Skeletal muscle satellite cell (primary cell): ENCODE measurements at regions not wholly inside any gene's neighbourhood (a gene's known extent, or its start where the extent isn't known, plus 50 kb on each side); places are given as distances from the start of the nearest gene placed in this dataset.
"Not testable (repeated sequence)": the region's sequence is repeated elsewhere in the genome, so short reads cannot be mapped to it uniquely, and the experiment has no call there.

Source experiments
- H3K27me3 ChIP-seq: 2 replicates; pipeline ENCODE4 v1.7.0; 2013; ENCODE audit warnings: low read length; ENCODE audit not compliant: control insufficient read depth, insufficient read depth
- H3K36me3 ChIP-seq: 2 replicates; pipeline ENCODE4 v1.7.0; 2013; ENCODE audit warnings: mild to moderate bottlenecking, control low read depth, low read length; ENCODE audit not compliant: insufficient read depth
- H3K4me1 ChIP-seq: 2 replicates; pipeline ENCODE4 v1.7.0; 2013; ENCODE audit warnings: low read length; ENCODE audit not compliant: control insufficient read depth, insufficient read depth
- H3K4me2 ChIP-seq: 2 replicates; pipeline ENCODE4 v1.7.0; 2013; ENCODE audit warnings: mild to moderate bottlenecking, low read length
- H3K4me3 ChIP-seq: 2 replicates; pipeline ENCODE4 v1.7.0; 2013; ENCODE audit warnings: low read length
- H3K9ac ChIP-seq: 2 replicates; pipeline ENCODE4 v1.7.0; 2013; ENCODE audit warnings: mild to moderate bottlenecking, low read depth, low read length, moderate library complexity
- H3K9me3 ChIP-seq: replicated peaks from 2 replicates; pipeline ENCODE4 v1.7.0; 2013; ENCODE audit warnings: mild to moderate bottlenecking, control low read depth, low read length

- no peak overlapping the region for H3K4me2 ChIP-seq
- H3K27me3 ChIP-seq: no peaks in the 10 kb centered on the region
- H3K4me3 ChIP-seq: no peak overlapping the region
- H3K9ac ChIP-seq: no peak overlapping the region
- H3K9me3 ChIP-seq: peaks cover 17% of the 10 kb centered on the region
- H3K4me1 ChIP-seq: no peaks in the 10 kb centered on the region
- no peaks in the 10 kb centered on the region for H3K36me3 ChIP-seq
Observed at GRCh38 chr2:185510060-185510459, 228.5 kb upstream of the FSIP2 start.

- no peak overlapping the region for H3K9ac ChIP-seq
- peaks cover 17% of the 10 kb centered on the region for H3K9me3 ChIP-seq
- H3K36me3 ChIP-seq: no peaks in the 10 kb centered on the region
- no peak overlapping the region for H3K4me3 ChIP-seq
- no peak overlapping the region for H3K4me2 ChIP-seq
- H3K27me3 ChIP-seq: no peaks in the 10 kb centered on the region
- H3K4me1 ChIP-seq: no peaks in the 10 kb centered on the region
Observed at GRCh38 chr2:185511925-185512324, 226.7 kb upstream of the FSIP2 start.

GRCh38 chr2:185522472-185522871 lies 216.1 kb upstream of the FSIP2 start:
- Histone ChIP-seq H3K27me3 (no peaks in the 10 kb centered on the region), H3K9me3 (no peaks in the 10 kb centered on the region), H3K36me3 (no peaks in the 10 kb centered on the region), H3K9ac (no peak overlapping the region), H3K4me1 (no peaks in the 10 kb centered on the region), H3K4me3 (no peak overlapping the region), H3K4me2 (no peak overlapping the region)

GRCh38 chr2:185524242-185524641 lies 214.4 kb upstream of the FSIP2 start:
- not testable (repeated sequence) for H3K4me1 ChIP-seq, H3K36me3 ChIP-seq, H3K27me3 ChIP-seq, H3K4me2 ChIP-seq, H3K9me3 ChIP-seq, H3K4me3 ChIP-seq, H3K9ac ChIP-seq

GRCh38 chr2:185526161-185526560 lies 212.4 kb upstream of the FSIP2 start:
- H3K4me3 ChIP-seq: no peak overlapping the region
- no peak overlapping the region for H3K4me2 ChIP-seq
- no peaks in the 10 kb centered on the region for H3K27me3 ChIP-seq
- H3K4me1 ChIP-seq: no peaks in the 10 kb centered on the region
- no peaks in the 10 kb centered on the region for H3K9me3 ChIP-seq
- H3K9ac ChIP-seq: no peak overlapping the region
- H3K36me3 ChIP-seq: no peaks in the 10 kb centered on the region

- no peaks in the 10 kb centered on the region for H3K9me3 ChIP-seq
- H3K27me3 ChIP-seq: no peaks in the 10 kb centered on the region
- no peak overlapping the region for H3K4me3 ChIP-seq
- no peak overlapping the region for H3K9ac ChIP-seq
- H3K4me1 ChIP-seq: no peaks in the 10 kb centered on the region
- H3K4me2 ChIP-seq: no peak overlapping the region
- no peaks in the 10 kb centered on the region for H3K36me3 ChIP-seq
Observed at GRCh38 chr2:185531721-185532120, 206.9 kb upstream of the FSIP2 start.

- no peak overlapping the region for H3K4me2 ChIP-seq
- no peak overlapping the region for H3K4me3 ChIP-seq
- no peaks in the 10 kb centered on the region for H3K27me3 ChIP-seq
- no peak overlapping the region for H3K9ac ChIP-seq
- no peaks in the 10 kb centered on the region for H3K4me1 ChIP-seq
- H3K9me3 ChIP-seq: no peaks in the 10 kb centered on the region
- no peaks in the 10 kb centered on the region for H3K36me3 ChIP-seq
Observed at GRCh38 chr2:185537689-185538088, 200.9 kb upstream of the FSIP2 start.

GRCh38 chr2:185567196-185567595 lies 171.4 kb upstream of the FSIP2 start:
- H3K9me3 ChIP-seq: no peaks in the 10 kb centered on the region
- no peaks in the 10 kb centered on the region for H3K4me1 ChIP-seq
- H3K4me2 ChIP-seq: no peak overlapping the region
- no peaks in the 10 kb centered on the region for H3K36me3 ChIP-seq
- no peak overlapping the region for H3K9ac ChIP-seq
- H3K4me3 ChIP-seq: no peak overlapping the region
- H3K27me3 ChIP-seq: no peaks in the 10 kb centered on the region

GRCh38 chr2:185567940-185568339 lies 170.7 kb upstream of the FSIP2 start:
- H3K4me2 ChIP-seq: no peak overlapping the region
- no peak overlapping the region for H3K9ac ChIP-seq
- H3K36me3 ChIP-seq: no peaks in the 10 kb centered on the region
- H3K4me3 ChIP-seq: no peak overlapping the region
- H3K9me3 ChIP-seq: no peaks in the 10 kb centered on the region
- no peaks in the 10 kb centered on the region for H3K4me1 ChIP-seq
- no peaks in the 10 kb centered on the region for H3K27me3 ChIP-seq

- Histone ChIP-seq H3K4me1 (peaks cover 10% of the 10 kb centered on the region), H3K4me2 (no peak overlapping the region), H3K9ac (no peak overlapping the region), H3K9me3 (no peaks in the 10 kb centered on the region), H3K4me3 (no peak overlapping the region), H3K36me3 (no peaks in the 10 kb centered on the region), H3K27me3 (no peaks in the 10 kb centered on the region)
Observed at GRCh38 chr2:185578322-185578721, 160.3 kb upstream of the FSIP2 start.

- Histone ChIP-seq H3K4me3 (no peak overlapping the region), H3K27me3 (no peaks in the 10 kb centered on the region), H3K9me3 (peaks cover 4% of the 10 kb centered on the region), H3K36me3 (no peaks in the 10 kb centered on the region), H3K4me2 (peak overlapping the region; percentile 23), H3K4me1 (peaks cover 15% of the 10 kb centered on the region), H3K9ac (no peak overlapping the region)
Observed at GRCh38 chr2:185583058-185583816, 155.4 kb upstream of the FSIP2 start.

- H3K9me3 ChIP-seq, H3K4me2 ChIP-seq, H3K27me3 ChIP-seq, H3K36me3 ChIP-seq, H3K4me3 ChIP-seq, H3K9ac ChIP-seq: not testable (repeated sequence)
- H3K4me1 ChIP-seq: peaks cover 15% of the 10 kb centered on the region
Observed at GRCh38 chr2:185585165-185585564, 153.4 kb upstream of the FSIP2 start.
